ENCODE measurements at regions not wholly inside any gene's neighbourhood (a gene's known extent, or its start where the extent isn't known, plus 50 kb on each side); places are given as distances from the start of the nearest gene placed in this dataset.

DNA sequence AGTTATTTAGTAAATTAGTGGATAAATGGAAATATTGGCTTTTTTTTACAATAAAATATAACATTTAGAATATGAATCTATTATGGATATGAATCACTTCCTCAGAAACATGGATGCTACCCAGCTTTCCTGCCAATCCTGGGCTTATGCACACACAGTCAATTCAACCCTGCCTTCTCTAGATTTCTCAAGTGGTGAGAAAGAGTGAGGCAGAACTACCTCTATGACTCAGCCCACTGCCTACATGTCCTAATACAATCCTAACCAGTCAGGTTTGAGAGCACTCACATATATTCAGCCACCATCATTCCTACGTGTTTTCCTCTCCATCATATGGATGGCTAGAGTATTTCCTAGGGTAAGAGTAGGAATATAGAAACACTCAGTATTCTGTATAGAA, 91.1 kb upstream of the ANKRD50 start:
- ATAC-seq (peak; percentile 55 to 83), DNase-seq (ENCODE audit: low spot score in 2 of 2) (no peak)
- Mint-ChIP-seq H3K27ac (no peak overlapping the region), H3K9me3 (peaks cover 6 to 11% of the 10 kb centered on the region in 2 donors), H3K36me3 (peaks cover 0 to 4% of the 10 kb centered on the region in 2 donors)

DNA sequence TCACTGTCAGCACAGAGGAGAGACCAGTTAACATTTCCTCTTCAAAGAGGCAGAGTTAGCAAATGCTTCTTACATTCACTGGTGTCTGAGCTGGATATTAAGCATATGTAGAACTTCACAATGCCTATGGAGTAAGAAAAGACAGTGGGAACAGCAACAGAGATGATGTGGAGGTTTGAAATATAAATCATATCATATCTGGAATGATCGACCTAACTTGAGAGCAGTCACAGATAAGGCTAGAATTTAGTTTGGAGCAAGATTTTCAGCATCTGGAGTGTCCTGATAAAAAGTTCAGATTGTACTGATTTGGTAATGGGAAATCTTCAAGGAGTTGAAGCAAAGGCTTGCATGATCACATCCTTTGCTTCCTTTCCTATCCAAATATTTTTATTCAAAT, 90.5 kb upstream of the ANKRD50 start:
- peaks cover 6 to 11% of the 10 kb centered on the region in 2 donors for H3K9me3 Mint-ChIP-seq
- no peak for DNase-seq (ENCODE audit: low spot score in 2 of 2)
- H3K27ac Mint-ChIP-seq = no peak overlapping the region
- no peak for ATAC-seq
- H3K36me3 Mint-ChIP-seq = peaks cover 0 to 4% of the 10 kb centered on the region in 2 donors

- Mint-ChIP-seq H3K9me3 (peaks cover 0 to 5% of the 10 kb centered on the region in 2 donors), H3K36me3 (no peaks in the 10 kb centered on the region), H3K27ac (no peak overlapping the region)
- DNase-seq (ENCODE audit: low spot score in 2 of 2) (no peak), ATAC-seq (no peak)
Measured at GRCh38 chr4:124797223-124797622, 84.7 kb upstream of the ANKRD50 start.

DNA sequence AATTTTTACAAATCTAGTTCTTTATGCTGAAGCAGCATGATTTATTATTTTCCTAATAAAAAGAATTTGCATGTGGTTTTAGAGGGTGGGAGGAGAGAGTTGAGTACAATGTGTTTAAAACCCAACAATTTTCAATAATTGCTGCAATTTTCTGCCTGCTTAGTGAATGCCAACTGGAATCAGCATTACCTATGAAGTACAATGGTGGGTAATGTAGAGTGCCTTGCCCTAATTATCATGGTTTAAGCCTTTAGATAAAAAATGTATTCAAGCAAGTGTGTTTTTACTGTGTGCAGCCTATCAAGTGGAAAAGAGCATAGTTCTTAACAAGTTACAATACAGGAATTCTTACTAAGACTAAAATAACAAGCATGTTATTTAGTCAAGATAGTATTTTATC, 77.9 kb upstream of the ANKRD50 start:
- Mint-ChIP-seq H3K9me3 (no peaks in the 10 kb centered on the region), H3K36me3 (no peaks in the 10 kb centered on the region), H3K27ac (no peak overlapping the region)
- DNase-seq (ENCODE audit: low spot score in 2 of 2) = no peak
- no peak for ATAC-seq

- no peak for DNase-seq (ENCODE audit: low spot score in 2 of 2)
- Mint-ChIP-seq H3K36me3 (no peaks in the 10 kb centered on the region), H3K9me3 (no peaks in the 10 kb centered on the region), H3K27ac (no peak overlapping the region)
- no peak for ATAC-seq
Measured at GRCh38 chr4:124786634-124787033, 74.1 kb upstream of the ANKRD50 start.

DNA sequence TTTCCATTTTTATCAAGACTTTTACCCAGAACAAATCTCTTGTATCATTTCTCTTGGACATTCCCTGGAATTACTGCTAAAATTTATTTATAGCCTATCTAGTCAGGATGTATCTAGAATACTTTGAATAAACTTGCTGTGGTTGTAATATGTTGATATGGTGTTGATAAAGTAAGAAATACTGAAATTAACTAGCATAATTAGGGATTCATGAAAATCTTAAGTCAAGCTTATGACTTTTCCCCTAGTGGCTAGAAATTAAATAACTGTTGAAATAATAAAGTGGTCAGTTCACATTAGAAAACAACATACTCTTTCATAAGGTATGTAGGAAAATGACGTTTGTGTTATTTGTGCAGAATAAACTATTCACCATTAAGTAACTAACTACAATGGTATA, 73.1 kb upstream of the ANKRD50 start:
- Mint-ChIP-seq H3K36me3 (no peaks in the 10 kb centered on the region), H3K27ac (no peak overlapping the region), H3K9me3 (no peaks in the 10 kb centered on the region)
- ATAC-seq (no peak), DNase-seq (ENCODE audit: low spot score in 2 of 2) (no peak)

DNA sequence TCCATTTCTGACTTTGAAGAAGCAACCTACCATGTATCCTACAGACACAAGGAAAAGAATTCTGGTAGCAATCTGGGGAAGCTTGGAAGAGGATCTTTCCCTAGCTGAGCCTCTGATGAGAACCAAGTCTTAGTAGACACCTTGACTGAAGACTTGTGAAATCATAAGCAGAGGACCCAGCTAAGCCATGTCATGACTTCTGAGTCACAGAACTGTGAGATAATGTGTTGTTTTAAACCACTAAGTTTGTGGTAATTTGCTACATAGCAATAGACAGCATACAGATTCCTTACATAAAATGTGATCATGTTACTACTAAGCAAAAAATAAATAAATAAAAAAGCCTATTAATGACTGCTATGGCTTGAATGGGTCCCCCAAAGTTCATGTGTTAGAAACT, 71.3 kb upstream of the ANKRD50 start:
- no peak for DNase-seq (ENCODE audit: low spot score in 2 of 2)
- ATAC-seq = no peak
- no peaks in the 10 kb centered on the region for H3K9me3 Mint-ChIP-seq
- H3K27ac Mint-ChIP-seq = no peak overlapping the region
- no peaks in the 10 kb centered on the region for H3K36me3 Mint-ChIP-seq

DNA sequence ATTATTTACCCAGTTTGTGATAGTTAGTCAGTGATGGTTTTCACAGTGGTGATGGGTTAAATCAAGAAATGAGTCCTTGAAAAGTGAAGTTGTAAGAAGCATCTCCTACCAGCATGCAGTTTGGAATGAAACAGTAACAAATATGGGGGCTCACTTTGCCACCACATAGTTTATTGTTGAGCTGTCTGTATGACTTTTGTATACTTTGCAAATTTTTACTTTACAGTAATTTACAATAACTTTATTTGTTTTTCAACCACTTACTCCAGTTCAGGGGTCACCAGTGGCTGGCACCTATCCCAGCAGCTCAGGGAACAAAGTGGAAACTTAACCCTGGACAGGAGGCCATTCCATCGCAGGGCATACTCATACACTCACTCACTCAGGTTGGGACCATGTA, 64.5 kb upstream of the ANKRD50 start:
- H3K27ac Mint-ChIP-seq = no peak overlapping the region
- DNase-seq (ENCODE audit: low spot score in 2 of 2) = no peak
- no peak for ATAC-seq
- peaks cover 0 to 9% of the 10 kb centered on the region in 2 donors for H3K9me3 Mint-ChIP-seq
- no peaks in the 10 kb centered on the region for H3K36me3 Mint-ChIP-seq

- Mint-ChIP-seq H3K27ac (no peak overlapping the region), H3K36me3 (no peaks in the 10 kb centered on the region), H3K9me3 (peaks cover 0 to 5% of the 10 kb centered on the region in 2 donors)
- no peak for DNase-seq (ENCODE audit: low spot score in 2 of 2)
- ATAC-seq = no peak
Measured at GRCh38 chr4:124768596-124769365, 56.2 kb upstream of the ANKRD50 start.

DNA sequence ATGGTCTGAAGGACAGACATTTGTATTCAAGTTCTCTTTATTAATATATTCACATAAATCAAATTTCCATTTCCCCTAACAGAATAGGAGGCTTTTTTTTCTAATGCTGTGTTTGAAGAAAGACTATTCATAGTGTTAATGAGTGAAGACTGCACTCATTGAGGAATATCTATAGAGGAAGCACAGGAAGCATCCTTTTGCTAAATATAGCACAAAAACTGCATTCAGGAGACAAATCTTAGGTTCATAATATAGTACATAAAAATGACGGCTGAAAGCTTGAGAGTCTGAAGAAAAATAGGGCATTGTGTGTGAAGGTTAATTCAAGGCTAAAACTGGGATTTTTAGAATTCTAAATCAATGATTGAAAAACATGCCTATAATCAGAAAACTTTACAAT, 50.4 kb upstream of the ANKRD50 start:
- no peaks in the 10 kb centered on the region for H3K9me3 Mint-ChIP-seq
- no peak for ATAC-seq
- no peak overlapping the region for H3K27ac Mint-ChIP-seq
- DNase-seq (ENCODE audit: low spot score in 2 of 2) = no peak
- no peaks in the 10 kb centered on the region for H3K36me3 Mint-ChIP-seq

Data from activated naive CD4-positive, alpha-beta T cell treated with anti-CD3 and anti-CD28 coated beads, Interleukin-2, amount 50 U/mL, for 72 hours (primary cell).